ENCODE measurements at regions not wholly inside any gene's neighbourhood (a gene's known extent, or its start where the extent isn't known, plus 50 kb on each side); places are given as distances from the start of the nearest gene placed in this dataset.
"Not testable (repeated sequence)": the region's sequence is repeated elsewhere in the genome, so short reads cannot be mapped to it uniquely, and the experiment has no call there.

DNA sequence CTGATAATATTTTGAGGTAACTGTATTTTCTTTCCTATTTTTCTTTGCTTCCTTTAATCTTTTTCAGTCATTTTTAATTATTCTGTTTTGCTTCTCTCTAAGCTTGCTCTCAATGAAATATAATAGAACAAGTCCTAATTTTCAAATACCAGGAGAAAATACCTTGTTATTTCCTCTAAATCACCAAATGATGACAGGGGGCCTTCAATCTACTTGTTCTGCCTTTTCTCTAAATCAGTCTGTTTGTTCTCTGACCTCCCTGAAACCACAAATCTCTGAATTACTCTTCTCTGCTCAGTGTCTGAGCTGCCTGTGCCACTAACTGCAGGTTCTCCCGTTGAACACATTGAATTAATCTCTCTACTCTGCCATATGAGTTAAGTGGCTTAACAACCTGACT, 286.2 kb downstream of the C11orf87 start:
- H3K4me3 ChIP-seq (ENCODE audit: low read depth, low read length), result no peak overlapping the region
- no peak for TF ChIP-seq CTCF (IDR thresholded peaks at IDR 0.05; ENCODE audit: low read depth, low read length, missing control alignments)
- DNase-seq (ENCODE audit: low read depth), result no peak

DNA sequence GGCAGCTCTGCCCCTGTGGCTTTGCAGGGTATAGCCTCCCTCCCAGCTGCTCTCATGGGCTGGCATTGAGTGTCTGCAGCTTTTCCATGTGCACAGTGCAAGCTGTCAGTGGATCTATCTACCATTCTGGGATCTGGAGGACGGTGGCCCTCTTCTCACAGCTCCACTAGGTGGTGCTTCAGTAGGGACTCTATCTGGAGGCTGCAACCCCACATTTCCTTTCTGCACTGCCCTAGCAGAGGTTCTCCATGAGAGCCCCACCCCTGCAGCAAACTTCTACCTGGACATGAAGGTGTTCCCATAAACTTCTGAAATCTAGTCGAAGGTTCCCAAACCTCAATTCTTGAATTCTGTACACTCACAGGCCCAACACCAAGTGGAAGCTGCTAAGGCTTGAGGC, 292.5 kb downstream of the C11orf87 start:
- not testable (repeated sequence) for H3K4me3 ChIP-seq (ENCODE audit: low read depth, low read length); DNase-seq (ENCODE audit: low read depth)

- not testable (repeated sequence) for DNase-seq (ENCODE audit: low read depth); H3K4me3 ChIP-seq (ENCODE audit: low read depth, low read length)
Observed at GRCh38 chr11:109715424-109715823, 293.4 kb downstream of the C11orf87 start.

DNA sequence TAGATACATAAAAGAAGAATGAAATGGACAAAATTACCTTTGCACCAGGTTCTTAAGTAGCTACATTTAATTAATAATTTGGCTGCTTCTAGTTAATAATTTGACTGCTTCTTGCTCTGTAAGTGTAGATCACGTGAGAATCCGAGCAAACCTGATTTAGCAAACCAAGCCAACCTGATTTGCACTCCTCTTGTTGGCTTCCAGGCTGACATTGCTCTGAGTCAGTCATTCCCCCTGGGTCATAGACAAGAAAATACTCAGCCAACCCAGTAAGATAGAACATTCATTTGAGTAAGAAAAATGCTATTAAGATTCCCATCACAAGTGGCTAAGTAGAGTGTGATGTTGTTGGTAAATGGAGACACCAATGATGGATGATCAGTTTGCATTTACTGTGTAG, 304.1 kb downstream of the C11orf87 start:
- no peak overlapping the region for H3K4me3 ChIP-seq (ENCODE audit: low read depth, low read length)
- TF ChIP-seq CTCF (IDR thresholded peaks at IDR 0.05; ENCODE audit: low read depth, low read length, missing control alignments), result no peak
- DNase-seq (ENCODE audit: low read depth), result no peak

GRCh38 chr11:109728056-109728455, 306.1 kb downstream of the C11orf87 start:
- DNase-seq (ENCODE audit: low read depth), result no peak
- H3K4me3 ChIP-seq (ENCODE audit: low read depth, low read length), result no peak overlapping the region
- no peak for TF ChIP-seq CTCF (IDR thresholded peaks at IDR 0.05; ENCODE audit: low read depth, low read length, missing control alignments)

- H3K4me3 ChIP-seq (ENCODE audit: low read depth, low read length), result no peak overlapping the region
- TF ChIP-seq CTCF (IDR thresholded peaks at IDR 0.05; ENCODE audit: low read depth, low read length, missing control alignments), result no peak
- DNase-seq (ENCODE audit: low read depth), result no peak
Observed at GRCh38 chr11:109729761-109730160, 307.8 kb downstream of the C11orf87 start.

DNA sequence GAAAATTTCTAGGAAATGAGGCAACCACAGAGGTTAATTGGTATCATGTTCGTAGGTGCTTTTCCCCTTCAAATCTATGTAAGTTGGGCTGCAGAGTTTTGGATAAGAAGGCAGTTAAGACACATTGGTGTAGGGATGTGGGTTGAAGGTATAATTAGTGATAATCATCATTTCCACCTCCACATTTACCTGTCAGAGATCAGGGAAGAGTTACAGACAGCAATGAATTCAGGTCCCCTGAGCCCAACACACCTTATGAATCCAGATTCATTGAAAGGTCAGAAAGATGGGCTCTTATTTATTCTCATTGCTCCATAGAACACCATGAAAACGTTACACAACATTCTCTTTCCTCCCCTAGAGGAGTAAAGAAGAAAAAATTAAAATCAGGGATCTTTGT, 308.7 kb downstream of the C11orf87 start:
- TF ChIP-seq CTCF (IDR thresholded peaks at IDR 0.05; ENCODE audit: low read depth, low read length, missing control alignments), result no peak
- no peak overlapping the region for H3K4me3 ChIP-seq (ENCODE audit: low read depth, low read length)
- no peak for DNase-seq (ENCODE audit: low read depth)

GRCh38 chr11:109731451-109731850, 309.5 kb downstream of the C11orf87 start:
- H3K4me3 ChIP-seq (ENCODE audit: low read depth, low read length), result no peak overlapping the region
- DNase-seq (ENCODE audit: low read depth), result no peak
- no peak for TF ChIP-seq CTCF (IDR thresholded peaks at IDR 0.05; ENCODE audit: low read depth, low read length, missing control alignments)

All from GM12864 (cell line).